Tibial nerve (tissue), 4 donors: ENCODE measurements at regions not wholly inside any gene's neighbourhood (a gene's known extent, or its start where the extent isn't known, plus 50 kb on each side); places are given as distances from the start of the nearest gene placed in this dataset.

ENCODE experiments used
- DNase-seq, 2 donors: peaks; one replicate each; pipeline ENCODE4 v3.0.0-alpha.2; 2019; ENCODE audit warnings: low spot score in 2 of 2
- H3K27ac ChIP-seq, 4 donors: fragments of 200-600 bp; sonication (generic) in 3 of 4; one replicate each; pipeline ENCODE4 v1.5.1; 2017 to 2019; ENCODE audit warnings: mild to moderate bottlenecking in 1 of 4
- H3K27me3 ChIP-seq, 2 donors: fragments of 200-600 bp; sonication (generic) in 1 of 2; one replicate each; pipeline versions ENCODE4 v1.5.1 to v1.6.0; 2017 to 2019
- H3K36me3 ChIP-seq, 3 donors: fragments of 200-600 bp; sonication (generic); one replicate each; pipeline ENCODE4 v1.5.1; 2018 to 2019
- H3K4me1 ChIP-seq, 4 donors: fragments of 200-600 bp; sonication (generic) in 3 of 4; one replicate each; pipeline ENCODE4 v1.5.1; 2017 to 2019
- H3K4me3 ChIP-seq, 4 donors: fragments of 200-600 bp; sonication (generic) in 3 of 4; one replicate each; pipeline ENCODE4 v1.5.1; 2017 to 2019; ENCODE audit warnings: mild to moderate bottlenecking in 1 of 4, moderate library complexity in 1 of 4
- H3K9me3 ChIP-seq, 4 donors: fragments of 200-600 bp; sonication (generic) in 3 of 4; one replicate each; pipeline ENCODE4 v1.5.1; 2017 to 2019
- CTCF ChIP-seq, 5 experiments: fragments of 200-600 bp in 3 of 5; fragments of 450-650 bp in 2 of 5; sonication (generic) in 3 of 5; IDR thresholded peaks; one replicate each; pipeline ENCODE4 v1.5.1; 2016 to 2019; ENCODE audit warnings: antibody characterized with exemption in 5 of 5, mild to moderate bottlenecking in 3 of 5, moderate library complexity in 2 of 5
- EP300 ChIP-seq, 2 donors: sonication (generic); formaldehyde crosslinking; IDR thresholded peaks; one replicate each; pipeline ENCODE4 v1.6.1; 2017; ENCODE audit warnings: antibody characterized with exemption in 2 of 2, mild to moderate bottlenecking in 1 of 2
- POLR2A ChIP-seq, 2 donors: fragments of 450-650 bp; IDR thresholded peaks; one replicate each; pipeline ENCODE4 v1.6.1; 2017; ENCODE audit warnings: antibody characterized with exemption in 2 of 2, mild to moderate bottlenecking in 2 of 2, moderate library complexity in 2 of 2
- WGBS, 2 donors: methylation state at CpG; one replicate each; pipeline ENCODE4 v1.1.5; 2018; 5-methylcytosine and 5-hydroxymethylcytosine counted together

GRCh38 chr14:58912799-58913432 lies 275.2 kb downstream of the DACT1 start:
- no peak for DNase-seq
- Histone ChIP-seq H3K4me1 (no peaks in the 10 kb centered on the region), H3K27me3 (no peaks in the 10 kb centered on the region), H3K4me3 (no peak overlapping the region), H3K9me3 (no peaks in the 10 kb centered on the region), H3K27ac (no peak overlapping the region), H3K36me3 (no peaks in the 10 kb centered on the region)
- 86 to 92% methylated on average over 3 of the region's 3 CpGs for WGBS, 2 donors
- TF ChIP-seq POLR2A (IDR thresholded peaks at IDR 0.05) (no peak), EP300 (IDR thresholded peaks at IDR 0.05) (no peak), CTCF (IDR thresholded peaks at IDR 0.05) (no peak)

GRCh38 chr14:58914279-58914855 lies 274.1 kb upstream of the DAAM1 start:
- H3K4me1 ChIP-seq = no peaks in the 10 kb centered on the region
- no peak overlapping the region for H3K4me3 ChIP-seq
- WGBS, 2 donors = 74 to 76% methylated on average over 10 of the region's 10 CpGs
- H3K36me3 ChIP-seq = no peaks in the 10 kb centered on the region
- no peaks in the 10 kb centered on the region for H3K9me3 ChIP-seq
- TF ChIP-seq POLR2A (IDR thresholded peaks at IDR 0.05) (no peak), CTCF (IDR thresholded peaks at IDR 0.05) (no peak), EP300 (IDR thresholded peaks at IDR 0.05) (no peak)
- no peaks in the 10 kb centered on the region for H3K27me3 ChIP-seq
- H3K27ac ChIP-seq = no peak overlapping the region
- DNase-seq = no peak

- no peak overlapping the region for H3K27ac ChIP-seq
- no peaks in the 10 kb centered on the region for H3K4me1 ChIP-seq
- H3K36me3 ChIP-seq = no peaks in the 10 kb centered on the region
- no peaks in the 10 kb centered on the region for H3K9me3 ChIP-seq
- TF ChIP-seq CTCF (IDR thresholded peaks at IDR 0.05) = no peak
- no peak for TF ChIP-seq POLR2A (IDR thresholded peaks at IDR 0.05)
- no peak for TF ChIP-seq EP300 (IDR thresholded peaks at IDR 0.05)
- H3K4me3 ChIP-seq = no peak overlapping the region
- WGBS, 2 donors = 78 to 79% methylated on average over 2 of the region's 2 CpGs
- DNase-seq = no peak
- H3K27me3 ChIP-seq = no peaks in the 10 kb centered on the region
Observed at GRCh38 chr14:58915646-58916045, 272.8 kb upstream of the DAAM1 start.

GRCh38 chr14:58918066-58918738 lies 270.3 kb upstream of the DAAM1 start:
- 80 to 81% methylated on average over 6 of the region's 6 CpGs for WGBS, 2 donors
- DNase-seq = no peak
- no peaks in the 10 kb centered on the region for H3K9me3 ChIP-seq
- H3K4me3 ChIP-seq = no peak overlapping the region
- H3K36me3 ChIP-seq = no peaks in the 10 kb centered on the region
- TF ChIP-seq CTCF (IDR thresholded peaks at IDR 0.05) = no peak
- TF ChIP-seq EP300 (IDR thresholded peaks at IDR 0.05) = no peak
- TF ChIP-seq POLR2A (IDR thresholded peaks at IDR 0.05) = no peak
- H3K27me3 ChIP-seq = no peaks in the 10 kb centered on the region
- H3K4me1 ChIP-seq = no peaks in the 10 kb centered on the region
- H3K27ac ChIP-seq = no peak overlapping the region

GRCh38 chr14:58919217-58919616 lies 269.2 kb upstream of the DAAM1 start:
- Histone ChIP-seq H3K27me3 (no peaks in the 10 kb centered on the region), H3K4me3 (no peak overlapping the region), H3K4me1 (no peaks in the 10 kb centered on the region), H3K36me3 (no peaks in the 10 kb centered on the region), H3K27ac (no peak overlapping the region), H3K9me3 (no peaks in the 10 kb centered on the region)
- DNase-seq = no peak
- 56 to 62% methylated on average over 6 of the region's 6 CpGs for WGBS, 2 donors
- no peak for TF ChIP-seq POLR2A (IDR thresholded peaks at IDR 0.05)
- no peak for TF ChIP-seq EP300 (IDR thresholded peaks at IDR 0.05)
- no peak for TF ChIP-seq CTCF (IDR thresholded peaks at IDR 0.05)
